ENCODE measurements at regions not wholly inside any gene's neighbourhood (a gene's known extent, or its start where the extent isn't known, plus 50 kb on each side); places are given as distances from the start of the nearest gene placed in this dataset.

- H3K27ac ChIP-seq, result no peak overlapping the region
- no peak for DNase-seq (ENCODE audit: low spot score)
- TF ChIP-seq, protein P1, sequence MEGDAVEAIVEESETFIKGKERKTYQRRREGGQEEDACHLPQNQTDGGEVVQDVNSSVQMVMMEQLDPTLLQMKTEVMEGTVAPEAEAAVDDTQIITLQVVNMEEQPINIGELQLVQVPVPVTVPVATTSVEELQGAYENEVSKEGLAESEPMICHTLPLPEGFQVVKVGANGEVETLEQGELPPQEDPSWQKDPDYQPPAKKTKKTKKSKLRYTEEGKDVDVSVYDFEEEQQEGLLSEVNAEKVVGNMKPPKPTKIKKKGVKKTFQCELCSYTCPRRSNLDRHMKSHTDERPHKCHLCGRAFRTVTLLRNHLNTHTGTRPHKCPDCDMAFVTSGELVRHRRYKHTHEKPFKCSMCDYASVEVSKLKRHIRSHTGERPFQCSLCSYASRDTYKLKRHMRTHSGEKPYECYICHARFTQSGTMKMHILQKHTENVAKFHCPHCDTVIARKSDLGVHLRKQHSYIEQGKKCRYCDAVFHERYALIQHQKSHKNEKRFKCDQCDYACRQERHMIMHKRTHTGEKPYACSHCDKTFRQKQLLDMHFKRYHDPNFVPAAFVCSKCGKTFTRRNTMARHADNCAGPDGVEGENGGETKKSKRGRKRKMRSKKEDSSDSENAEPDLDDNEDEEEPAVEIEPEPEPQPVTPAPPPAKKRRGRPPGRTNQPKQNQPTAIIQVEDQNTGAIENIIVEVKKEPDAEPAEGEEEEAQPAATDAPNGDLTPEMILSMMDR (conservative IDR thresholded peaks at IDR 0.05; ENCODE audit: low read depth), result no peak
- ChIA-PET CTCF (no interaction called here), POLR2A (ENCODE audit: low non-redundant PET) (no interaction called here)
Measured at GRCh38 chr2:149824136-149824535, 236.6 kb upstream of the MMADHC start.

- DNase-seq (ENCODE audit: low spot score), result no peak
- TF ChIP-seq, protein P1 (conservative IDR thresholded peaks at IDR 0.05; ENCODE audit: low read depth), result no peak
- POLR2A ChIA-PET (ENCODE audit: low non-redundant PET), result no interaction called here
- H3K27ac ChIP-seq, result no peak overlapping the region
- CTCF ChIA-PET, result no interaction called here
Measured at GRCh38 chr2:149819356-149819957, 231.9 kb upstream of the MMADHC start.

DNA sequence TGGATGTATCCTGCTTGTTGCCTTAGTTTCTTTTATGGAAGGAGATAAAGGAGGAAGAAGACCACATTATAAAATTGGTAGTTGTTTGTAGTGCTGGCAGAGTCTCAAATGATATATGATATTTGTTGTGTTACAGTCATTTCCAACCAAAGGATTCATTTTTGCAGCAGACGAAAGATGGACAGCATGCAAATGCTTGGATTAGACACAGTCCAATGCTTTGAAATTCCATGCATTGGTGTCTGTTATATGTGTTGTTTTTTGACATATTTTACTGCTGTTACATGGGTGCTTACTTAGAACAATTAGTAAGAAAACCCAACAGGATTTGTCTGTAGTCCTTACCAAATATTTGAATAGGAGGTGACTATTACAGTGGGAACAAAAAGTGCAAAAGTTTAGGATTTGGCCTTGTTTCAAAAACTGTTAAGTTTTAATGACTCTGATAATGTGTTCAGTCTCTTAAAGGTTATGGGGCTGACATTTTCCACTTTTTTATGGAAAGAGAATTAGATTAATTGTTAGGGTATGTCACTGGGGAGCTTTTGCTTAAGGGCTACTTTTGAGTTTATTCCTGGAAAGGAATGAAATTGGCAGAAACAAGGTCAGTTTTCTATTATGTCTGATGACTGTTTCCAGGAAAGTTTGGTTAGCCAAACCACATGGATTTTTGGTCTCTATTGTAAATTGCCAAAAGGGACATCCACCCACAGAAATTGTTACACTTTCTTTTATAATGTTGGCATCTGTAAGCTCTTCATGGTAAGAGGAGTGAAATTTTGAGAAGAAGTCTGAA is 229.4 kb upstream of the MMADHC start:
- TF ChIP-seq, protein P1 (conservative IDR thresholded peaks at IDR 0.05; ENCODE audit: low read depth), result no peak
- no peak for DNase-seq (ENCODE audit: low spot score)
- ChIA-PET CTCF (no interaction called here), POLR2A (ENCODE audit: low non-redundant PET) (no interaction called here)
- no peak overlapping the region for H3K27ac ChIP-seq

GRCh38 chr2:149815941-149816340 is 228.4 kb upstream of the MMADHC start:
- POLR2A ChIA-PET (ENCODE audit: low non-redundant PET), result no interaction called here

GRCh38 chr2:149814901-149815300 is 227.3 kb upstream of the MMADHC start:
- DNase-seq (ENCODE audit: low spot score), result no peak
- no peak overlapping the region for H3K27ac ChIP-seq
- TF ChIP-seq, protein P1 (conservative IDR thresholded peaks at IDR 0.05; ENCODE audit: low read depth), result no peak
- CTCF ChIA-PET, result no interaction called here
- POLR2A ChIA-PET (ENCODE audit: low non-redundant PET), result no interaction called here

More at GRCh38 chr2:149815941-149816340, 228.4 kb upstream of the MMADHC start:
- TF ChIP-seq, protein P1 (conservative IDR thresholded peaks at IDR 0.05; ENCODE audit: low read depth), result no peak
- H3K27ac ChIP-seq, result no peak overlapping the region
- CTCF ChIA-PET, result no interaction called here
- DNase-seq (ENCODE audit: low spot score), result no peak

DNA sequence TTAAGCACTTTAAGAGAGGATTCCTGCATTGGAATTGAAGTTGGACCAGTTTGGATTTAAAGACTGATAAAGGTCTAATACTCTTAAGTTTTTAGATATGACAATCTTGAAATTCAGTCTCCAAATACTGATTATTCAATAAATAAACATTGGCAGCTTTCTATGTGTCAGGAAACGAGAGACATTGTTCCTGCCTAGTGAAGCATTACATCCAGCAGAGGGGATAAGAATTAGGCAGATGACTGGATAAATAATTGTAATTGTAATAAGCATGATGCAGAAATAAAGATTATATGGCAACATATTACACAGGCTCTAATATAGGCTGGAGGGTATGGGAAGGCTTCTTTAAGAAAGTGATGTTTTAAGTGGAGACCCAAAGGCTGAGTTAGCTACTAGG is 226.5 kb upstream of the MMADHC start:
- POLR2A ChIA-PET (ENCODE audit: low non-redundant PET), result no interaction called here
- no peak overlapping the region for H3K27ac ChIP-seq
- no peak for DNase-seq (ENCODE audit: low spot score)
- CTCF ChIA-PET, result no interaction called here
- TF ChIP-seq, protein P1 (conservative IDR thresholded peaks at IDR 0.05; ENCODE audit: low read depth), result no peak

All from RWPE1 (cell line).